Activated naive CD4-positive, alpha-beta T cell treated with anti-CD3 and anti-CD28 coated beads, Interleukin-2, amount 50 U/mL, for 72 hours (primary cell): ENCODE measurements at regions not wholly inside any gene's neighbourhood (a gene's known extent, or its start where the extent isn't known, plus 50 kb on each side); places are given as distances from the start of the nearest gene placed in this dataset.
"Not testable (repeated sequence)": the region's sequence is repeated elsewhere in the genome, so short reads cannot be mapped to it uniquely, and the experiment has no call there.

ENCODE experiments used
- ATAC-seq, 2 donors: fragments of 150-1000 bp; cut with Tn5 transposase; 2 replicates each; pipeline ENCODE4 v1.10.0; 2021; ENCODE audit warnings: mild to moderate bottlenecking in 2 of 2, moderate library complexity in 2 of 2
- DNase-seq, 2 donors: peaks; one replicate each; pipeline ENCODE4 v3.0.0; 2021 to 2022; ENCODE audit warnings: low spot score in 2 of 2
- H3K27ac Mint-ChIP-seq, 2 donors: one replicate each; pipeline ENCODE4 v1.8.0; 2022; ENCODE audit warnings: mild to moderate bottlenecking in 2 of 2, mixed read lengths in 2 of 2
- H3K36me3 Mint-ChIP-seq, 2 donors: one replicate each; pipeline ENCODE4 v1.8.0; 2022; ENCODE audit warnings: mixed read lengths in 2 of 2
- H3K9me3 Mint-ChIP-seq, 2 donors: one replicate each; pipeline ENCODE4 v1.8.0; 2022; ENCODE audit warnings: mixed read lengths in 2 of 2

DNA sequence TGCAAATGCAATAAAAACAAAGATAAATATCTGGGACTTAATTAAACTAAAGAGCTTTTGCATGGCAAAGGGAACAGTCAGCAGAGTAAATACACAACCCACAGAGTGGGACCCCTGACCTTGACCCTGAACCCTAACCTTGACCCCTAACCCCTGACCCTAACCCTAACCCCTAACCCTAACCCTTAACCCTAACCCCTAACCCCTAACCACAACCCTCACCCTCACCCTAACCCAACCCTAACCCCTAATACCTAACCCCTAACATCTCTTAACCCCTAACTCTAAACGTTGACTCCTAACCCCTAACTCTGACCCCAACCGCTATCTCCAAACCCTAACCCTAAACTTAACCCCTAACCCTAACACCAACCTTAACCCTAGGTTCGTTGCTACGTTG lies 64.9 kb upstream of the GPR39 start:
- not testable (repeated sequence) for ATAC-seq, H3K27ac Mint-ChIP-seq, H3K9me3 Mint-ChIP-seq, H3K36me3 Mint-ChIP-seq, DNase-seq

DNA sequence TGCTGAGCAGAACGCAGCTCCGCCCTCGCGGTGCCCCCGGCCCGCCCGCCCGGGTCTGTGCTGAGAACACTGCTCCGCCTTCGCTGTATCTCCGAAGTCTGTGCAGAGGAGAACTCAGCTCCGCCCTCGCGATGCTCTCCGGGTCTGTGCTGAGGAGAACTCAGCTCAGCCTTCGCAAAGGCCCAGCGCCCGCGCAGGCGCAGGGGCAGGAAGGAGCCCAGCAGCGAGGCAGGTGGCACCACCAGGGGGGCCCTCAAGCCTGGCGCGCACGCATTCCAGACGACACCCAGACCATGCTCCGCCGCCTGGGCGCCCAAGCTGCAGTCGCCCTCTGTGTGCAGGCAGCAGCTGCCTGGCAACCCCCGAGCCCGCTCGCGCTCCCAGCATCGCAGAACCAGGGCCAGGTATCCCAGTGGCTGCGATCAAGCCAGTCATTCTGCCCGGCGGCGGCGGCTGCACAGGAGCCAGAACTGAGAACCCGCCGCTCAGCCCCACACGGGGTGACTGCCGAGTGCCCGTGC lies 64.1 kb upstream of the GPR39 start:
- H3K36me3 Mint-ChIP-seq, ATAC-seq, H3K27ac Mint-ChIP-seq, DNase-seq, H3K9me3 Mint-ChIP-seq: not testable (repeated sequence)

DNA sequence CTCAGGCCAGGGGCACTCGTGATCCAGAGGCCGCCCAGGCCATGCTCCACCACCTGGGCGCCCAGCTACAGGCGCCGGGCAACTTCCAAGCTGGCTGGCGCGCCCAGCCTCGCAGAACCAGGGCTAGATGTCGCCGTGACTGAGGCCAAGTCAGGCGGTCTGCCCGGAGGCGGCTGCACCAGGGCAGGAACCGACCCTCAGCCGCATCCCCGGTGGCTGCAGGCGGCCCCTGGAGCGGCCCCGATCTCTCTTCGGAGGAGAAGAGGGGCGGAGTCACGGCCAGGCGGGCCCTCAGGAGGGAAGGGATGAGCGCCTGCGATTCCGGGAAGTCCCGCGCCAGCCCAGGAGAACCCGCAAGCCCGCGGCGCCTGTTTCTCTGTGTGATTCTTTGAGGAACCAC lies 63.2 kb upstream of the GPR39 start:
- DNase-seq, ATAC-seq, H3K9me3 Mint-ChIP-seq, H3K27ac Mint-ChIP-seq, H3K36me3 Mint-ChIP-seq: not testable (repeated sequence)

DNA sequence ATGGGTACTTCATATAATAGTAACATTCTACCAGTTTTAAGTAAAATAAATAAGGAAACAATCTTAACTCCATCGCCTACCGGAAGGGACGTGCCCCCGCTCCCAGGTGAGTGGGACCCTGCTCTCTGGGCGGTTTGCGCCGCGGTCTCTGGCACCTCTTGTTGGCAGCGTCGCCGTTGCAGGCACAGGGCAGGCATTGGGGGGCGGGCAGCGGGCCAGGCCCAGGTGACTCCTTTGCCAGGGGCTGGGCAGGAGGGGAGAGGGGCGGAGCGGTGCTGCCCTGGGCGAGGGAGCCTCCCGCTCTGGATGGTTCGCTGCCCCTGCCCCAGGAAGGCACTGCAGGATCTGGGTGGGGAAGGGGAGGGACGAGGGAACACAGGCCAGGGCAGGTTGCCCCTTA lies 55.6 kb upstream of the GPR39 start:
- not testable (repeated sequence) for H3K36me3 Mint-ChIP-seq, H3K27ac Mint-ChIP-seq, ATAC-seq, DNase-seq
- peaks cover 11 to 25% of the 10 kb centered on the region in 2 donors for H3K9me3 Mint-ChIP-seq

DNA sequence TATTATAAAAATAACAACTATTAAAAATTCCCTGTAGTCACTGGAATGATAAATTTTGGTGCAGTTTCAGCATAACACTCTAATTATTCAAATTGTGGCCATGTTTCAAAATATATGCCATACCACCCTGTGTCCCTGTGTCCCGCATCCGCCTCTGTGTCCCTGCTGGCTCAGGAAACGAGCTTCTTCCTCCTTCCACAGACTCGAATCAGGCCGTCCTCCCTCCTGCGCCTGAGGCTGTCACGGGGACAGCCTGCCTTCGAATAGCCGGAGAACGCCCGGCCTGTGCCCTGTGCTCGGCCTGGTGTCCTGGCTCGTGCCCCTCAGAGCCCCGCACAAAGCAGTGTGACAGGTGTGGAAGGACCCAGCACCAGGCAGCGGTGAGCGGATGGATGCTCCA lies 55.1 kb upstream of the GPR39 start:
- peaks cover 11 to 28% of the 10 kb centered on the region in 2 donors for H3K9me3 Mint-ChIP-seq
- H3K27ac Mint-ChIP-seq, H3K36me3 Mint-ChIP-seq, DNase-seq, ATAC-seq: not testable (repeated sequence)

DNA sequence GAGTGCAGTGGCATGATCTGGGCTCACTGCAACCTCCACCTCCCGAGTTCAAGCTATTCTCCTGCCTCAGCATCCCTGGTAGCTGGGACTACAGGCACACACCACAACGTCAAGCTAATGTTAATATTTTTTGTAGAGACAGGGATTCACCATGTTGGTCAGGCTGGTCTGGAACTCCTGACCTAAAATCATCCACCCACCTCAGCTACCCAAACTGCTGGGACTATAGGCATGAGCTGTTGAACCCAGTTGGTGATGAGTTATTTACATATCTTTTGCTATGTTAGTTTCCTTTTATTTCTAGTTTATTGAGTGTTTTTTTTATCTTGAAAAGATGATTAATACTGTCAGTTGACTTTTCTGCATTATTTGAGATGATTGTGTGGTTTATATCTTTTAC lies 53.3 kb upstream of the GPR39 start:
- not testable (repeated sequence) for DNase-seq, H3K36me3 Mint-ChIP-seq, H3K27ac Mint-ChIP-seq, ATAC-seq
- peaks cover 11 to 28% of the 10 kb centered on the region in 2 donors for H3K9me3 Mint-ChIP-seq

DNA sequence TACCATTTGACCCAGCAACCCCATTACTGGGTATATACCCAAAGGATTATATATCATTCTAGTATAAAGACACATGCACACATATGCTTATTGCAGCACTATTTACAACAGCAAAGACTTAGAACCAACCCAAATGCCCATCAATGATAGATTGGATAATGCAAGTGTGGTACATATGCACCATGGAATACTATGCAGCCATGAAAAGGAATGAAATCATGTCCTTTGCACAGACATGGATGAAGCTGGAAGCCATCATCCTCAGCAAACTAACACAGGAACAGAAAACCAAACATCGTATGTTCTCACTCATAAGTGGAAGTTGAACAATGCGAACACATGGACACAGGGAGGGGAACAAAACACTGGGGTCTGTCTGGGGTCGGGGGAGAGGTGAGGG lies 50.6 kb upstream of the GPR39 start:
- not testable (repeated sequence) for DNase-seq, ATAC-seq, H3K36me3 Mint-ChIP-seq, H3K27ac Mint-ChIP-seq
- H3K9me3 Mint-ChIP-seq: peaks cover 11 to 24% of the 10 kb centered on the region in 2 donors

DNA sequence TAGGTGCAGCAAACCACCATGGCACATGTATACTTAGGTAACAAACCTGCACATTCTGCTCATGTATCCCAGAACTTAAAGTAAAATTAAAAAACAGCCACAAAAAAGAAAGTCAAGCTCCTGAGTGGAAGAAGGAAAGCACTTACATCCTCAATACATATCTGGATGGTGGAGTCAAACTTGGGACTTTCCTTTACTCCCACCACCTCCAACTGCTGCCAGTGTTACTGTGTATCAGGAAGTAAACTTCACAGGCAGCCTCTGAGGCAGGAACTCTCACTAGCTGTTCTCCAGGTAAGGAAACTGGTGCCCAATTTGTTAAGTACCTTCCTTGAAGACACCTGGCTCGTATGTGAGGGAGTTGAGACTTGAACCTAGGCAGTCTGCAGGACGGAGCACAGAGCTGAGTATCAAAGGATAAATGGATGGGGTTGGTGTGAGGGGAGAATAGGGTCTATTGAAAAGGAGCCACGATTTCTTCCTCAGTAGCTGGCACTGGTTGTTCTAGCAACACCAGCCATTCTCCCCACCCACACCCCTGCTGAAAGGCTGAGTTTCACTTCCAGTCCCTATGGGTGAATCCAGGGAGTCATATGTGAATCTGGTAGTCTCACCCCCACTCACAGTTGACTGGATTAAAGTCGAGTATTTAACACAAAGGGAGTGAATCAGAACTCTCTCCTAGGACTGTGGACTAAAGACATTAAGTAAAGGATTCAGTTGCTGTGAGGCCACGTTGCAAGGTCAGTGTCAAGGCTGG lies 50.0 kb upstream of the GPR39 start:
- Mint-ChIP-seq H3K27ac (no peak overlapping the region), H3K9me3 (peaks cover 11 to 24% of the 10 kb centered on the region in 2 donors), H3K36me3 (peaks cover 0 to 9% of the 10 kb centered on the region in 2 donors)
- ATAC-seq (no peak), DNase-seq (no peak)
